Astrocyte of the cerebellum (primary cell): ENCODE measurements at regions not wholly inside any gene's neighbourhood (a gene's known extent, or its start where the extent isn't known, plus 50 kb on each side); places are given as distances from the start of the nearest gene placed in this dataset.

ENCODE experiments used
- DNase-seq: peaks from one replicate; pipeline ENCODE4 v3.0.0-alpha.2; 2011; ENCODE audit warnings: low read depth
- H3K4me3 ChIP-seq: 2 replicates; pipeline ENCODE4 v1.5.1; 2011; ENCODE audit warnings: mild to moderate bottlenecking, low read depth, low read length, moderate library complexity
- CTCF ChIP-seq: IDR thresholded peaks from 2 replicates; pipeline ENCODE4 v1.5.1; 2012; ENCODE audit warnings: low read length, low read depth, moderate library complexity, mild to moderate bottlenecking; ENCODE audit errors: missing control alignments
- in situ Hi-C: cut with HindIII; loops from 2 replicates; pipeline ENCODE4 v1.10.0; 2017; ENCODE audit warnings: low sequenced_read_pairs

- no peak for DNase-seq
- in situ Hi-C loops: no loop called here
- no peak for TF ChIP-seq CTCF
- no peak overlapping the region for H3K4me3 ChIP-seq
These were observed 436.7 kb downstream of the IPMK start for GRCh38 chr10:57830877-57831560.

- no peak for DNase-seq
- in situ Hi-C loops: no loop called here
- no peak for TF ChIP-seq CTCF
These were observed 442.7 kb downstream of the IPMK start for GRCh38 chr10:57825015-57825414.

GRCh38 chr10:57823398-57823797, 444.3 kb downstream of the IPMK start:
- in situ Hi-C loops: no loop called here
- no peak for DNase-seq
- TF ChIP-seq CTCF: no peak
- H3K4me3 ChIP-seq: no peak overlapping the region

More at GRCh38 chr10:57825015-57825414, 442.7 kb downstream of the IPMK start:
- no peak overlapping the region for H3K4me3 ChIP-seq

GRCh38 chr10:57822965-57823364, 444.7 kb downstream of the IPMK start:
- in situ Hi-C loops: no loop called here
- TF ChIP-seq CTCF: no peak
- H3K4me3 ChIP-seq: no peak overlapping the region

GRCh38 chr10:57818522-57818921, 449.2 kb downstream of the IPMK start:
- no peak for DNase-seq
- H3K4me3 ChIP-seq: no peak overlapping the region
- TF ChIP-seq CTCF: no peak
- in situ Hi-C loops: no loop called here

More at GRCh38 chr10:57822965-57823364, 444.7 kb downstream of the IPMK start:
- no peak for DNase-seq

- no peak for DNase-seq
- H3K4me3 ChIP-seq: no peak overlapping the region
- in situ Hi-C loops: no loop called here
- no peak for TF ChIP-seq CTCF
These were observed 450.0 kb downstream of the IPMK start for GRCh38 chr10:57817741-57818140.
